ENCODE measurements at regions not wholly inside any gene's neighbourhood (a gene's known extent, or its start where the extent isn't known, plus 50 kb on each side); places are given as distances from the start of the nearest gene placed in this dataset.

DNA sequence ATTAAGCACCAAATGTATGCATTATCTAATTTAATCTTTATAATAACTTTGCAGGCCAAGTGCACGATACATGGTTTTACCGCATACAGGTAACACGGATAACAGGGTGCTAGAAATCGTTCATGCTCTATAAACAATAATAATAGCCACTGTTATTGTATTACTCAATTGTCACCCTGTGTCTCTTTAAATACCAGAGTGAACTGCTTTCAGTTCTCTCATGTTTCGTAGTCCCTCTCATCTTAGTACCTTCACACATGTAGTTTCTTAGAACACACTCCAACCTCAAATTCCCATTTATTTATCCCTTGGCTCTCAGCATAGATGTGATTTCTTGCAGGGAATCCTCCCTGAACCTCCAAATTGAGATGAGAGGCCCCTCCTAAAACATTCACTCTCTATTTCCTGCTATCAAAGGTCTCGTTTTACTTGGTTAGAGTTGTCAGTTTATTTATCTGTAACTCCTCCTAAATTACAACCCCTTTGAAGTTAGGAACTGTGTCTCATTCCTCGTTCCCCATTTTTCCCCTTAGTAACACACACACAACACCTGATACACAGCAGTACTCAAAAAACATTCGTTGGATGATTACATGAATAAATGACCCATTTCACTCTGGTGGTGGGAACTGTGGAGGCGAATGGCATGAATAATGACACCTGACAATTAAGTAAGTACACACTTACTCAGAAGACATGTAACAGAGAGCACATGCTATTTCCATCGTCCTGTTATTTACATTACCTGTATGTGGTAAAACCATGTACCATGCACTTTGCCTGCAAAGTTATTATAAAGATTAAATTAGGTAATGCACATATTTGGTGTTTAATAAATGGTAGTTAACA lies 134.6 kb downstream of the BTG1 start:
- DNase-seq (ENCODE audit: extremely low read depth in 1 of 11, low read depth in 9 of 11, low spot score in 4 of 11) = no peak

DNA sequence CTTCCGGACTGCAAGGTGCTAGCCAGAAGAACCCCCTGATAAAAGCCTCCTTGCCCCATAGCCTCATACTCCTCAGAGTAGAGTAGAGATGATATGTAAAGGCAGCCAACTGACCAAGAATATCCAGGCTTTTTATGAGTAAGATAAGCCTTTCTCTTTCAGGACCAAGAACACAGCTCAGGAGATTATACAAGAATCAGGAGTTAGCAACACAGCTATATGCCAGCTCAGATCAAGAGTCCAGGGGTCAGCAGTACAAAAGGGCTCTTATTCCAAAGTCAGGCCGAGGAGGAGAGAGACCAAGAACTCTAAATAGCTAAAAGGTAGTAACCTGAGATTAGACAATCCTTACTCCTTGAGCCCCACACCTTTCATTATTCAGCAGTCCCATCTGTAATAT lies 135.3 kb downstream of the BTG1 start:
- DNase-seq (ENCODE audit: extremely low read depth in 1 of 11, low read depth in 9 of 11, low spot score in 4 of 11) = no peak

DNA sequence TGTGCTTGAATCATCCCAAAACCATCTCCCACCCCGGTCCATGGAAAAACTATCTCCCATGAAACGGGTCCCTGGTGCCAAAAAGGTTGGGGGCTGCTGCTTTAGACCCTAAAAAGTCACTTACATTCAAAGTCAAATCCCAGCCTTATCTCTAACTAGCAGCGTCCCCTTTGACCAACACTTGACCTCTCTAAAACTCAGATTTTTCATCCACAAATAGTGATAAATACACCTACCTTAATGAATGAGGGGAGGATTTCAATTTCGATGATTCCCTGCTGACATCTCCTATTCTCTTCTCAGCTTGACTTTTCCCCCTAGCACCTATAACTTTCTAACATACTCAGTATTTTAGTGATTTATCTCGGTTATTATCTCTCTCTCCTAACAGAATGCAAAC lies 137.3 kb downstream of the BTG1 start:
- no peak for DNase-seq (ENCODE audit: extremely low read depth in 1 of 11, low read depth in 9 of 11, low spot score in 4 of 11)

DNA sequence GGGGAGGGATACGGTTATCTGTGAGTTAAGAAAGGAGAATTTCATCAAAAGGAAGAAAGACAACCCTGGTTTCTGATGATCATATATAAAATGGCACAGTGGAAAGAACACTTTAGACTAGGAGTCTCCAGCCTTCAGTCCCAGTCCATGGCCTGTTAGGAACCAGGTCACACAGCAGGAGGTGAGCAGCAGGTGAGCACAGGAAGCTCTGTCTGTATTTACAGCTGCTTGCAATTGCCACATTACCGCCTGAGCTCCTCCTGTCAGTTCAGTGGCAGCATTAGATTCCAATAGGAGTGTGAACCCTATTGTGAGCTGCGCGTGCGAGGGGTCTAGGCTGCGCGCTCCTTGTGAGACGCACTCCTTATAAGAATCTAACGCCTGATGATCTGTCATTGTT lies 137.9 kb downstream of the BTG1 start:
- DNase-seq (ENCODE audit: extremely low read depth in 1 of 11, low read depth in 9 of 11, low spot score in 4 of 11) = no peak

DNA sequence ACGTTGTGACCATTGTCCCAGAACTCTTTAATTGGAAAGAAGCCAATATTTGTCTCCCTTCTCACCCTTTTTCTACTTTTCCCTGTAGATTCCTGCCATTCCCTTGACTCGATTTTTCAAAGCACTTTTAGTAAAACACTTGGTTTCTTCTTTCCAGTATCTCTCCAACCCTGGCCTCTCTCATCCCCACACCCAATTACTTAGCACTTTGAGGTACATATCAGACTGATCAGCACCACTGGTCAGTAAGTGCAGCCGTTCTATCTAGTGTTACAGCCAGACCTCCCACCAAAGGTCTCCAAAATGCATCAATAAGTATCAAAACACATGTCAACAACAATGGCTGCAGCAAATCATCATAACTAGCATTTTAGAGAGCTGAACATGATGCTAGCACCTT lies 141.9 kb downstream of the BTG1 start:
- DNase-seq (ENCODE audit: extremely low read depth in 1 of 11, low read depth in 9 of 11, low spot score in 4 of 11) = no peak

DNA sequence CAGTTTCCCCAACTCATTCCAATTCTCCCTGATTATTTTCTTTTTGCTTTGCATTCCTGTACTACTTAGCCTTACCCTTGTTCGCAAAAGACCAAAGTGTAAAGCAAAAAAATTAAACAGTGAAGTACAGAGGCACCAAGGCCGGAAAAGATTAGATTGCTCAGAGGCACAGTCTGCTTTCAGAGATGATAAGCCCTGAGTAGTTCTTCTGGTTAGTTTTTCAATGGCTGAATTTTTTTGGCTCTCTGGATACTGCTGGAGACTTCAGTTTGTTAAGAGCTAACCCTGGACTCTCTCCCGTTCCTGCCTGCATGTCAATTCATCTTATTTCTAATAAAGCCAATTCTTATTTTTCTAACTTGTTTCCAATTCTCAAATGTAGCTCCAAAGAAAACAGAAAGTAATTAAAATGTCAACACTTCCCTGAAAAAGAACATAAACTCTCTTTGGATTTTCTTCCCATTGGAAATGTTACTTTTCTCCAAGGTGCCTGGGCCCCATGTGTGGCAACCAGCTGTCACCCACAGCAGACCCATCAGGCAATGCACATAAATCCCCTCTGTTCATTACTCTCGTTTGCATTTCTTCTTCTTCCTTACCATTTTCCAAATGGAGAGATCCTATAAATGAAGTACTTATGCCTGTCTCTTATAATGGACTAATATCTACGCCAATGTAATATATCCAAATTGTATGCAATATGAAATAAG lies 142.8 kb downstream of the BTG1 start:
- peak in 1 of 11 donors; percentile 43 for DNase-seq (ENCODE audit: extremely low read depth in 1 of 11, low read depth in 9 of 11, low spot score in 4 of 11)

DNA sequence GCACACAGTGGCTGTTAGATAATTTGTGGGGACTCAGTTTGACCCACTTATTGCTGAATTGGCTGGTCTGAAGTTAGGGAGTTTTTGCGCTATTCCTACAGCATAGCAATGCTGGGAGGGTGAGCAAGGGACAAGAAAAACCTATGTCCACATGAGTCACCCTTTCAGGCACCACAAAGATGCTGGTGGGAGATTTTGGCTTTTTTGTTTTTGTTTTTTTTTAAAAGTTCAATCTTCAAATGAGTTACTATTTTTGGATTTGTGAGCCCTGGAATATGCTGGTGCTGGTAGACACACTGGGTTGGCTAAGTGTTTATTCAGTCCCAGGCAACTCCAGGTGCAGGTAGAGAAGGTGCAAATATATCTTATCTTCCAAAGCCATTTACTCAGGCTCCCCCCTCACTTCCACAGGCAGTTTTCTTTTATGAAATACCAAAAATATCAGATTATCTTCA lies 143.4 kb downstream of the BTG1 start:
- no peak for DNase-seq (ENCODE audit: extremely low read depth in 1 of 11, low read depth in 9 of 11, low spot score in 4 of 11)

DNA sequence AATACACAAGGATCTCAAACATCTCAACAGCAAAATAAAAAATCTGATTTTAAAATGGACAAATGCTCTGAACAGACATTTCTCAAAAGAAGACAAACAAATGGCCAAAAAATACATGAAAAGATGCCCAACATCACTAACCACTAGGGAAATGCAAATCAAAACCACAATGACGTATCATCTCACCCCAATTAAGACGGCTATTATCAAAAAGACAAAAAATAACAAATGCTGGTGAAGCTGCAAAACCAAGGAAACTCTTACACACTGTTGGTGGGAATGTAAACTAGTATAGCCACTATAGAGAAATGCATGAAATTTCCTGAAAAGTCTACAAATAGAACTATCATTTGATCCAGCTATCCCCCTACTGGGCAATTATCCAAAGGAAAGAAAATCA lies 145.0 kb downstream of the BTG1 start:
- no peak for DNase-seq (ENCODE audit: extremely low read depth in 1 of 11, low read depth in 9 of 11, low spot score in 4 of 11)

DNA sequence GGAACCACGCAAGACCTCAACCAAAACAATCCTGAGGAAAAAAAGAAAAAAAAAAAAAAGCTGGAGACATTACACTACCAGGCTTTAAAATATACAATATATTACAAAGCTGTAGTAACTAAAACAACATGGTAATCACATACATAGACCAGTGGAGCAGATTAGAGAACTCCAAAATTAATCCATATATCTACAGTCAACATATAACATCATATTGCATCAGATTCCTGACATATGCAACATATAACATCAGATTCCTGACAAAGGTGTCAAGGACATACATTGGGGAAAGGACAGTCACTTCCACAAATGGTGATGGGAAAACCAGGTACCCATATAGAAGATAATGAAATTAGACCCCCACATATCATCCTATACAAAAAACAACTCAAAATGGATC lies 145.8 kb downstream of the BTG1 start:
- DNase-seq (ENCODE audit: extremely low read depth in 1 of 11, low read depth in 9 of 11, low spot score in 4 of 11) = no peak

DNA sequence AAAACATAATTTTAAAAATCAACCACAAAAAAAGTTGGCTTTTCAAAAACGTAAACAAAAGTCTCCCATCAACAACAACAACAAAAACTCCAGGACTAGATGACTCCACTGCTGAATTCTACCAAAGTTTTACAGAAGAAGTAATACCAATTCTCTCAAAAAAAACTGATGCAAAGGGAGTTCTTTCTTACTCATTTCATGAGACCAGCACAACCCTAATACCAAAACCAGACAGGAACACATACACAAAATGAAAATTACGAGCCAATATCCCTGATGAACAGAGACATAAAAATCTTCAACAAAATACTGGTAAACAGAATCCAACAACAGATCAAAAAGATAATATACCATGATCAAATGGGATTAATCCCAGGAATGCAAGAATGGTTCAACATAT lies 147.3 kb downstream of the BTG1 start:
- no peak for DNase-seq (ENCODE audit: extremely low read depth in 1 of 11, low read depth in 9 of 11, low spot score in 4 of 11)

DNA sequence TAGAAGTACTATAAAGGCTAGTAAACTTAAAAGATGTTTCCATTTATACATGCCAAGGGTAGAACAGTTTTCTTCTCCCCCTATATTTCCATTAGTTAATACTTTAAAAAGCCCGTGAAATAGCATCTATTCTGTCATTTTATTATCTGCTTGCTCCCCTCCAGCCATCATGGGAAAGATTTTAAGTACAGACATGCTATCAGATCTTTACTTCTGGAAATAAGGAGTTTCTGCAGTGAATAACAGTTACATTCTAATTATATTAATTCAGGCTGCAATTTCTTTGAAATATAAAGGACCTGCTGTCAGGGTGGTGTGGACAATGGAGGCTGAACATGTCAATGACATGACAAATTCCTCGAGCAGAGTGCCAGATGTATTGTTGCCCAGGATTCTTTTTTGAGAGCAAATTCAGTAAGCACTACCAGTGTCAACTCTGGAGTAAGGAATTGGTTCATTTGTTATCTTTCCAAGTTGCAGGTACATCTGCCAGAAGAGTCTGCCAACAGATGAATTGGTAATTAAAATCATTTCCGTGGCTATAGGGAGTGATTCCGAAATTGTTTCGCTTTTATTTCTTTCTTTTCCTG lies 151.3 kb downstream of the BTG1 start:
- DNase-seq (ENCODE audit: extremely low read depth in 1 of 11, low read depth in 9 of 11, low spot score in 4 of 11) = no peak

DNA sequence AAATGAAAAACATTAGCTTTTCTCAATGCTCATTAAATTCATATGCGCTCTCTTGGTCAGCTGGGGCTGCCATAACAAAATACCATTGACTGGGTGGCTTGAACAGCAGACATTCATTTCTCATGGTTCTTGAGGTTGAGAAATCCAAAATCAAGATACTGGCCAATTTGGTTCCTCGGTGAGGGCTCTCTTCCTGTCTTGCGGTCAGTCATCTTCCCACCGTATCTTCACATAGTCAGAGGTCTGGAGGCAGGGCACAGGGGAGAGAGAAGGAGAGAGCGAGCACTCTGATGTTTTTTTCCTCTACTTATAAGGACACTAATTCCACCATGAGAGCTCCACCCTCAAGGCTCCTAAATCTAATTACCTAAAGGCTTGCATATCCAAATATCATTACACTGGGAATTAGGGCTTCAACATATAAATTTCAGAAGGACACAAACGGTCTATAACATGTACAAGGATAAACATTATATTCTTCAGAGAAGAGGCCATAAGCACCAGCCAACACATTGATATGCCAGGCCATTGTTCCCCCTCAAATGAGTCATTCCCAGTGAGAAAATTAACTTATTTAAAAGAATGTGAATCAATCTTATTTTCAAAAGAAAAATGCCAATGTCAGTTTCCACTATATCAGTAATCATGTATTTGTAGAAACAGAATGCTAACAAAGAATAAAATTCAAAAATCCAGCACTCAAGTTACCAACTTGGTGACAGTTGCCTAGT lies 152.2 kb downstream of the BTG1 start:
- DNase-seq (ENCODE audit: extremely low read depth in 1 of 11, low read depth in 9 of 11, low spot score in 4 of 11) = no peak

DNA sequence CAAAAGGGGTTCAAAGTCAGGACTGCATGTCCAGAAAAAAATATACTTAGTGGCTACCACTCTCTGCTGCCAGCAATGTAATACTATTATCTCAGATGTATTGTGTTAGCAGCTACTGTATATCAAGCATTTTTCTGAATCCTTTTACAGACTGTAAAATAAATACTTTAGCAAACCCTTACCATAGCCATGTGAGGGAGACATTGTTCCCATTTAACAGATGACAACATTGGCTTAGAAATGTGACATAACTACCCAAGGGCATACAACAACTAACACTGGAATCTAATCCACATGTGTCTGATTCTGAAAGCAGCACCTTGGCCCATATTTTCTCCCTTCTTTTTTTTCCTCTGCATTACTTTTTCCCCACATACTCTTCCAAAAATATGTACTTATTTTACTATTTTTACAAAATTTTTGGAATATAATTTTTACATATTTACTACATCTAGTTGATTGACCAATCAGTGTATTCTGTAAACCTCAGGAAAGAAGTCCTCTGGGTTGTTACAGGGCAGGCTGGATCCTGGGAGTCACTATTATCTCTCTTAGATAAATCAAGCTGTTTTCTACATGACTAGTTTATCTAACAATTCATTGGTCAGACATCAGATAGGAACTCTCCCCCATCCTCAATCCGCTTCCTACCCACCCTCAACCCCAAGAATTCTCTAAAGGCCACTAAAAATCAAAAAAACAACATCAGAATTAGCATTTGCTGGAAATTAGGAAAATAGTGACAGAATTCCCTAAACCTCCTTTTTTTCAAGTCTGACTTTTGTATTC lies 154.1 kb downstream of the BTG1 start:
- DNase-seq (ENCODE audit: extremely low read depth in 1 of 11, low read depth in 9 of 11, low spot score in 4 of 11) = no peak

DNA sequence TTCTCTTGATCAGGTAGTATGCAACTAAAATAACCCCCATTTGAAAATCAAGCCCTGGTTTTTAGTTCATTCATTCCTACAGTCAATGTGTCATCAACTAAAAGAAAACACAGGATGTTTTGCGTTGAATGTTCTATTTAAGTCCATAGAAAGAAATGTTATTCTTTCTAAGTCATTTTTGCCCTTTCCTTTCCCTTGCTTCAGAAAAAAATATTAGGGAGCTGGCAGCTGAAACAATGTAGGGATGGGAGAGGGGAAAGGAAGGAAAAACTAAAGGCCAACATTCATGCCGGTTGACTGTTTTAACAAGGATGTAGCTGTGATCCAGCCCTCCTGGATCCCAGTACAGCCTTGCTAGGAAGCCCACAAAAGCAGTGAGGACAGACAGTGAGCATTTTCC lies 155.1 kb downstream of the BTG1 start:
- DNase-seq (ENCODE audit: extremely low read depth in 1 of 11, low read depth in 9 of 11, low spot score in 4 of 11) = no peak

DNA sequence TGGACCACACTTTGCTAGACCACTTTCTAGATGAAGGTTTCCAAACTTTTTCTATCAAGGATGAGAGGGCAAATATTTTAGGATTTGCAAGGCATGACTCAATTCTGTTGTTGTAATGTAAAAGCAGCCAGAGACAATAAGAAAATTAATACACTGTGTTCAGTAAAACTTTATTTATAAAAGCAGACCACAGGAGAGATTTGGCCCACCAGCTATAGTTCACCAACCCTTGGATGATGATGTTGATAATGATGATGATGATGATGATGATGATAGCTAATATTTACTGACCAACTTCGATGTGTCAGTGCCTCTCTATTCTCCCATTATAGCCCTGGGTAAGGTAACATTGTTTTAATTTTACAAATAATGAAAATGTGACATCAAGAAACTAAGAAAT lies 156.5 kb downstream of the BTG1 start:
- no peak for DNase-seq (ENCODE audit: extremely low read depth in 1 of 11, low read depth in 9 of 11, low spot score in 4 of 11)

DNA sequence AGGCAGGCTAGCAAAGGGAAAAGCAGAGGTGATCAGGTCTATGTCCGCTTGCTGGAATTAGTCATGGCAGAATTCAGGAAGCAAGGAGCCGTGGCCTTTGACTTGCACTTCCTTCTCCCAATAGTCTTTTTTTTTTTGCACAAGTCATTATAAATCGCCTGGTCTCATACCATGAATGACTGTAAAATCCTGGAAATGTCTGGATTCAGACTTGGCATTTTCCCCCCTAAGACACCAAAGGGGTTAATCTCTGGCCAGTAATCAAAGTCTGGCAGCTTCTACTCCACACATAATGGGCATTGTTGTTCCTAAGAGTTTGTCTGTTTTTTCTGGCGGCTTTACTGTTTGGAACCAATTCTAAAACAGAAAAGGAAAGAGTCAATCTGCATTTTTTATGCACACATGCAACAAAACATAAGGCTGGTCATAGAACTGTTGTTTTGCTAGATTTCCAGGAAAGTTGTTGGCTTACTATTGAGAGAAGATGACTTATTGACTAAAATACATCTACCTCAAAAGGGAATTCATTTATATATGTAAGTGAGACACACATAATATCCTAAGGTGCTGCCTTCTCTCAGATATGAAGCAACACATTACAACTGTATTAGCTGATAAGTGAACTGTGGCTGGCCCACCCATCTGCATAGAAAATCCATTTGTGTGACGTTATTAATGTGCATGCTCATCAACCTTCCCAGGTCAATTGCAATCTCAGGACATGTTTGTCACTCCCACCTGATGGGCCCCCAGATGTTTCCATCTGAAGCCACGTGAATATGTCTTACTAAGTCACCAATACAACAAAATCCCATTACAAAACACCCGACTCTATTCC lies 157.3 kb downstream of the BTG1 start:
- no peak for DNase-seq (ENCODE audit: extremely low read depth in 1 of 11, low read depth in 9 of 11, low spot score in 4 of 11)

DNA sequence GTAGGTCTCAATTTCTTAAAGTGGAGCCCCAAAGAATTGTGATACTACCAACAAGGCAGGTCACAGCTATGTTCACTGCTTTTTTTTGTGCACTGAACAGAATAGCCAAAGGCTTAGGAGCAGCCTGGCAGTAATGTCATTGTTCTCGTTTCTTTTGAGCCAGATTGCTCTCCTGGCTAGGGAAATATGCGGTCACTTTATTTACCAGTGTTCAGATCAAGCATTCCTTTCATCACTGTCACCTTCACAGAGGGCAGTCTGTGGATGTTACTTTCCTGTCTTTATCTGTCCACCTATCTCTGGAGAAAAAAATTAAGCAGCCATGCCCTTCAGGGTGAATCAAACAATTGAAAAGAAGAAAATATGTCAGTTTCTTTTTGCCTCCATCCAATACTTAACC lies 159.6 kb downstream of the BTG1 start:
- no peak for DNase-seq (ENCODE audit: extremely low read depth in 1 of 11, low read depth in 9 of 11, low spot score in 4 of 11)

Data from renal cortex interstitium (tissue), 11 donors.